Trophoblast cell (in vitro differentiated cells and primary cell): ENCODE measurements at regions not wholly inside any gene's neighbourhood (a gene's known extent, or its start where the extent isn't known, plus 50 kb on each side); places are given as distances from the start of the nearest gene placed in this dataset.

Experiments
- DNase-seq, 2 donors: peaks; one replicate each; pipeline ENCODE4 v3.0.0-alpha.2; 2016
- H2AFZ ChIP-seq: 2 replicates; pipeline ENCODE4 v1.6.1; 2013; ENCODE audit warnings: low read length, moderate library complexity, mild to moderate bottlenecking; ENCODE audit not compliant: insufficient read depth, poor library complexity
- H2AK5ac ChIP-seq: 2 replicates; pipeline ENCODE4 v1.6.1; 2013; ENCODE audit warnings: mild to moderate bottlenecking, low read length
- H2BK120ac ChIP-seq: 2 replicates; pipeline ENCODE4 v1.6.1; 2013; ENCODE audit warnings: low read length, mild to moderate bottlenecking, moderate library complexity; ENCODE audit not compliant: insufficient read depth, poor library complexity
- H2BK12ac ChIP-seq: 2 replicates; pipeline ENCODE4 v1.6.1; 2013; ENCODE audit warnings: mild to moderate bottlenecking, low read length, moderate library complexity
- H2BK5ac ChIP-seq: 2 replicates; pipeline ENCODE4 v1.6.1; 2013; ENCODE audit warnings: low read length, low read depth, moderate library complexity, mild to moderate bottlenecking; ENCODE audit not compliant: poor library complexity
- H3K14ac ChIP-seq: 2 replicates; pipeline ENCODE4 v1.6.1; 2013; ENCODE audit warnings: mild to moderate bottlenecking, low read length
- H3K18ac ChIP-seq: 2 replicates; pipeline ENCODE4 v1.6.1; 2013; ENCODE audit warnings: mild to moderate bottlenecking, low read length
- H3K23ac ChIP-seq: 2 replicates; pipeline ENCODE4 v1.6.1; 2013; ENCODE audit warnings: low read length
- H3K27ac ChIP-seq: 2 replicates; pipeline ENCODE4 v1.5.1; 2013; ENCODE audit warnings: low read depth, mild to moderate bottlenecking, inconsistent platforms, low read length, moderate library complexity
- H3K27me3 ChIP-seq: 2 replicates; pipeline ENCODE4 v1.6.1; 2013; ENCODE audit warnings: inconsistent platforms, mild to moderate bottlenecking, low read length, moderate library complexity; ENCODE audit not compliant: insufficient read depth
- H3K36me3 ChIP-seq, 2 experiments: 1 replicate in 1 of 2; 2 replicates in 1 of 2; pipeline ENCODE4 v1.6.1; 2013; ENCODE audit warnings: low read length in 2 of 2, mild to moderate bottlenecking in 2 of 2, moderate library complexity in 1 of 2; ENCODE audit not compliant: insufficient read depth in 2 of 2, control insufficient read depth in 1 of 2
- H3K4ac ChIP-seq: 2 replicates; pipeline ENCODE4 v1.6.1; 2013; ENCODE audit warnings: low read depth, mild to moderate bottlenecking, low read length, moderate library complexity
- H3K4me1 ChIP-seq, 2 experiments: 1 replicate in 1 of 2; 2 replicates in 1 of 2; pipeline ENCODE4 v1.6.1; 2013; ENCODE audit warnings: low read length in 2 of 2, mild to moderate bottlenecking in 2 of 2, moderate library complexity in 1 of 2; ENCODE audit not compliant: insufficient read depth in 2 of 2, control insufficient read depth in 1 of 2
- H3K4me2 ChIP-seq: 2 replicates; pipeline ENCODE4 v1.6.1; 2013; ENCODE audit warnings: inconsistent platforms, mild to moderate bottlenecking, low read length, moderate library complexity
- H3K4me3 ChIP-seq: 2 replicates; pipeline ENCODE4 v1.5.1; 2013; ENCODE audit warnings: mild to moderate bottlenecking, low read depth, low read length, inconsistent platforms
- H3K79me1 ChIP-seq: one replicate; pipeline ENCODE4 v1.6.1; 2013; ENCODE audit warnings: low read length
- H3K79me2 ChIP-seq: 2 replicates; pipeline ENCODE4 v1.6.1; 2013; ENCODE audit warnings: low read length, mild to moderate bottlenecking; ENCODE audit not compliant: control insufficient read depth, insufficient read depth, poor library complexity
- H3K9ac ChIP-seq: 2 replicates; pipeline ENCODE4 v1.6.1; 2013; ENCODE audit warnings: mild to moderate bottlenecking, low read length
- H3K9me3 ChIP-seq: 2 replicates; pipeline ENCODE4 v1.6.1; 2013; ENCODE audit warnings: low read depth, mild to moderate bottlenecking, control low read depth, inconsistent platforms, low read length; ENCODE audit not compliant: insufficient read depth
- H4K12ac ChIP-seq: 2 replicates; pipeline ENCODE4 v1.6.1; 2013; ENCODE audit warnings: low read depth, mild to moderate bottlenecking, low read length, moderate library complexity
- H4K8ac ChIP-seq: 2 replicates; pipeline ENCODE4 v1.6.1; 2013; ENCODE audit warnings: low read depth, mild to moderate bottlenecking, low read length, moderate library complexity
- H4K91ac ChIP-seq: one replicate; pipeline ENCODE4 v1.6.1; 2013; ENCODE audit warnings: low read depth, mild to moderate bottlenecking, low read length, moderate library complexity
- WGBS: extraction: QIAGEN DNeasy Blood & Tissue Kit; methylation state at CpG from one replicate; pipeline ENCODE4 v1.1.7; 2013; ENCODE audit warnings: missing lambda C conversion rate; ENCODE audit not compliant: insufficient read length, insufficient coverage; ENCODE audit errors: extremely low coverage; 5-methylcytosine and 5-hydroxymethylcytosine counted together

GRCh38 chr4:117641519-117641918 is 392.8 kb upstream of the NDST3 start:
- Histone ChIP-seq H3K27ac (no peak overlapping the region), H2BK12ac (no peak overlapping the region), H2BK5ac (no peak overlapping the region), H4K91ac (no peak overlapping the region), H3K27me3 (no peaks in the 10 kb centered on the region), H3K9me3 (no peaks in the 10 kb centered on the region), H3K4me2 (no peak overlapping the region), H4K12ac (no peak overlapping the region), H3K79me2 (no peaks in the 10 kb centered on the region), H4K8ac (no peak overlapping the region), H3K14ac (no peak overlapping the region), H2AFZ (no peak overlapping the region), H3K4ac (no peak overlapping the region), H3K4me3 (no peak overlapping the region), H2AK5ac (no peak overlapping the region), H2BK120ac (no peak overlapping the region), H3K23ac (no peak overlapping the region), H3K79me1 (no peaks in the 10 kb centered on the region), H3K36me3 (no peaks in the 10 kb centered on the region), H3K18ac (no peak overlapping the region), H3K9ac (no peak overlapping the region), H3K4me1 (no peaks in the 10 kb centered on the region)
- whole genome bisulfite sequencing: 100% methylated on average over 1 of the region's 3 CpGs
- no peak for DNase-seq

- Histone ChIP-seq H4K91ac (no peak overlapping the region), H3K27me3 (no peaks in the 10 kb centered on the region), H3K4ac (no peak overlapping the region), H2AK5ac (no peak overlapping the region), H3K79me1 (no peaks in the 10 kb centered on the region), H3K4me1 (no peaks in the 10 kb centered on the region), H2BK5ac (no peak overlapping the region), H3K79me2 (no peaks in the 10 kb centered on the region), H2BK12ac (no peak overlapping the region), H4K8ac (no peak overlapping the region), H3K14ac (no peak overlapping the region), H4K12ac (no peak overlapping the region), H3K18ac (no peak overlapping the region), H3K23ac (no peak overlapping the region), H2AFZ (no peak overlapping the region), H3K9me3 (no peaks in the 10 kb centered on the region), H3K4me3 (no peak overlapping the region), H3K9ac (no peak overlapping the region), H3K4me2 (no peak overlapping the region), H3K27ac (no peak overlapping the region), H2BK120ac (no peak overlapping the region), H3K36me3 (no peaks in the 10 kb centered on the region)
- no peak for DNase-seq
- no CpG with 5 or more reads among the region's 2 CpGs for WGBS
These were observed 380.2 kb upstream of the NDST3 start for GRCh38 chr4:117654079-117654478.

DNA sequence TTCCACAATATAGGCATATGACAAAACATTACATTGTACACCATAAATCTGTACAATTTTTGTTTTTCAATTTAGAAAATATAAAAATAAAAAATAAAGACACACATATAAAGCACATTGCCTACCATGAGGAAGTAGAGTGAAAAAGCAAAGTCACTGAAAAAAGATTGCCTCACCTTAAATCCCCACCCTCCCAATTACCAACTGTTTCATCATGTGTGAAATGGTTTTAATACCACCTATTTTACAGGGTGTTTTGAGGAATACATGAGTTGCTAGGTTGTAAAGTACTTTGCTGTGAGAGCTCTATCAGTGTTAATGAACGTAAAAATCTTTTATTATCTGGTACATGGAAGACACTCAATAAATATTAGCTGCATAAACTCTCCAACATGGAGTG is 373.6 kb upstream of the NDST3 start:
- Histone ChIP-seq H4K8ac (no peak overlapping the region), H3K4ac (no peak overlapping the region), H3K14ac (no peak overlapping the region), H3K9ac (no peak overlapping the region), H3K18ac (no peak overlapping the region), H2BK12ac (no peak overlapping the region), H3K4me3 (no peak overlapping the region), H2AFZ (no peak overlapping the region), H3K23ac (no peak overlapping the region), H3K79me2 (no peaks in the 10 kb centered on the region), H2AK5ac (no peak overlapping the region), H4K91ac (no peak overlapping the region), H3K36me3 (no peaks in the 10 kb centered on the region), H3K27ac (no peak overlapping the region), H3K27me3 (no peaks in the 10 kb centered on the region), H3K9me3 (no peaks in the 10 kb centered on the region), H3K4me2 (no peak overlapping the region), H3K4me1 (no peaks in the 10 kb centered on the region), H2BK120ac (no peak overlapping the region), H3K79me1 (no peaks in the 10 kb centered on the region), H2BK5ac (no peak overlapping the region), H4K12ac (no peak overlapping the region)
- DNase-seq: no peak
- no CpG with 5 or more reads among the region's 1 CpG for WGBS

- no peak overlapping the region for H3K4ac ChIP-seq
- H3K4me3 ChIP-seq: no peak overlapping the region
- H4K12ac ChIP-seq: no peak overlapping the region
- no peak overlapping the region for H4K8ac ChIP-seq
- no peak overlapping the region for H3K23ac ChIP-seq
- H2BK5ac ChIP-seq: no peak overlapping the region
- WGBS: no CpG with 5 or more reads among the region's 2 CpGs
- no peaks in the 10 kb centered on the region for H3K27me3 ChIP-seq
- H3K14ac ChIP-seq: no peak overlapping the region
- H2BK12ac ChIP-seq: no peak overlapping the region
- no peak overlapping the region for H2AK5ac ChIP-seq
- no peak overlapping the region for H3K27ac ChIP-seq
- H3K79me1 ChIP-seq: no peaks in the 10 kb centered on the region
- H2AFZ ChIP-seq: no peak overlapping the region
- no peak overlapping the region for H4K91ac ChIP-seq
- no peaks in the 10 kb centered on the region for H3K79me2 ChIP-seq
- no peak overlapping the region for H3K9ac ChIP-seq
- no peaks in the 10 kb centered on the region for H3K9me3 ChIP-seq
- H3K4me2 ChIP-seq: no peak overlapping the region
- H2BK120ac ChIP-seq: no peak overlapping the region
- no peaks in the 10 kb centered on the region for H3K36me3 ChIP-seq
- DNase-seq: no peak
- no peak overlapping the region for H3K18ac ChIP-seq
- no peaks in the 10 kb centered on the region for H3K4me1 ChIP-seq
These were observed 372.9 kb upstream of the NDST3 start for GRCh38 chr4:117661091-117662072.
